HG02852 (cell line): ENCODE measurements at regions not wholly inside any gene's neighbourhood (a gene's known extent, or its start where the extent isn't known, plus 50 kb on each side); places are given as distances from the start of the nearest gene placed in this dataset.

Source experiments
- ATAC-seq: cut with Tn5 transposase; IDR thresholded peaks from one replicate; pipeline ENCODE4 v1.9.1; 2021; ENCODE audit warnings: mild to moderate bottlenecking, moderate library complexity; ENCODE audit not compliant: unreplicated experiment

DNA sequence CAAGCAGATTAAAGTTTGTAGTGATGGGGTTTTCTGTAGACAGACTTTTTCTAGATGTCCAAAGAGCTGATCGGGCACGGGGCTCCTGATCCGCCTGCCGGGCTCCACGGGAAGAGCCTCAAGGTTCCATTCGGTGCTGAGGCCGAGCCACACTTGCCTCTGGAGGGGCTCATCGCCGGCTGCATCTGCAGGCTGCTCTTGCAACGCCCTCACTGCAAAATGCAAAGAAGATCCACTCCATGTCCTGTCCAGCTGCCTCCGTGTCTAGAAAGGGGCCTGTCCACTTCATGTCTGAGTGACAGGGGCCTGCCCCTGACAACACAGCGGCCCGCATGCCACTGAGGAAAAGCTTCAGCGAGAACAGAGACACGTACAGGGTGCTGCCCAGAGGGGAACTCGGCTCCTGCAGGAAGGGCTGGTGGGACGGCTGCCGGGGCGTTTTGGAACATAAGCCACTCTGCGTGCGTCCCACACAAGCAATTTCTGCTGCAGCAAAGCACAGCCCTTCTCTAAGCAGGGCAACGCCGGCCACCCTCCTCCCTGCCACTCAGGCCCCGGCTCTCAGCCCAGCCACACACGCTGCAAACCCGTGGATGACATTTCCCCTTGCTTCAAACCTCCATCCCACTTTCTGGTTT lies 53.6 kb upstream of the CTDP1 start:
- no peak for ATAC-seq

DNA sequence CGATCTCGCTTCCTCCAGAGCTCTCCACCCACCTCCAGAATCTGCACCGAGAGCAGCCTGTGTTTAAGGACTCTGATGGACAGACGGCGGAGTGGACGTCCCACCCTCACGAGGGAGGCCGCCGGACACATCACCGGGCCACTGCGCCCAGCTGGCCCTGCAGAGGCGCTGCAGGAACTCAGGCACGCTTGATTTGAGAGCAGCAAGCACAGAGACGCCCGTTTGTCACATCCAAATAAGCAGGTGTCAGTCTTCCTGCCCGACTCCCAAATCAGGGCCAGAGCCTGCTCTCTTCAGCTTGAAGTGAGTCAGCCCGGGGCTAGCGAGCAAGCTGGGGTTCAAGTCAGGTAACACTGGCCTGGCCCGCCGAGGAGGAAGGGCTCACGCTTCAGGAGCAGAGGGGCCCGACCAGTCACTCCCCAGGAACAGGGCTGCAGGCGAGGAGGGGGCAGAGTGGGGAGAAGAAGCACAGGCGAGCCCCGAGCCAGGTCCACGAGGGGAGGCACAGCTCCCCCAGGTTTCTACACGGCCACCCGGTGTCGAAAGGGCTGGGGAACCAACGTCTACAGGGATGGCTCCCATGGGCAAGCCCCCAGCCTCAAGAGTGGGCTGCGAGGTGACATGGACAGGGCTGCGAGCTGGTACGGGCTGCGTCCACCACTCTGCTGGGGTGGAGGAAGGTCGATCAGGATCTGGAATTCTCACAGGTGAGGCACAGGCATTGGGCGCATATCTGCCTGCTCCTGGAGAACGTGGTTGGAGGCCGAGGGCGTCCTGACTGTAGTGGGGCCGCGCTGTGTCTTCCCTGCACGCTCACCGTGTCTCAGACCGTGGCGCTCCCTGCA lies 52.5 kb upstream of the CTDP1 start:
- no peak for ATAC-seq

DNA sequence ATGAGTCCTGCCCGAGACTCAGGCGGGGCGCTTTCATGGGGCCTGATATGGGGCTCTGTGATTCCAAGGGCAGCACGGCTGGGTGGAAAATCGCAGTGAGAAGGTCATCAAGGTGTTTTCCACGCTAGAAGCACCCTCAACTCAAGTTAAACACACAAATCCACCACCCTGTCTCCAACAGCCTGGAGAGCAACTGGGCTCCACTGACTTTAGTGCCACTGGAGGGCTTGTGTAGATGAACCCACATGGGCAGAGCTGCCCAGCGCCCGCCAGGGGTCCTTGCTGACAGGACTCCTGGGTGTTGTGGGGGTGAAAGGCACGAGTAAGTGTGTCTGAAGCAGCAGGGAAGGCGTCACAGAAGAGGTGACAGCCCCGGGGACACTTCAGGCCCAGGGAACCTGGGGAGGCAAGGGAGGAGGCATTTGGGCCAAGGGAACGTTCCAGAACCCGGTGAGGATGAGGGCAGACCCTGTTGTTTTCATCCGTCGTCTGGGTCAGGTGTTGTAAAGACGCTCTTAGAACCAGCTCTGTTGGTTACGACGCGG lies 51.8 kb upstream of the CTDP1 start:
- no peak for ATAC-seq

DNA sequence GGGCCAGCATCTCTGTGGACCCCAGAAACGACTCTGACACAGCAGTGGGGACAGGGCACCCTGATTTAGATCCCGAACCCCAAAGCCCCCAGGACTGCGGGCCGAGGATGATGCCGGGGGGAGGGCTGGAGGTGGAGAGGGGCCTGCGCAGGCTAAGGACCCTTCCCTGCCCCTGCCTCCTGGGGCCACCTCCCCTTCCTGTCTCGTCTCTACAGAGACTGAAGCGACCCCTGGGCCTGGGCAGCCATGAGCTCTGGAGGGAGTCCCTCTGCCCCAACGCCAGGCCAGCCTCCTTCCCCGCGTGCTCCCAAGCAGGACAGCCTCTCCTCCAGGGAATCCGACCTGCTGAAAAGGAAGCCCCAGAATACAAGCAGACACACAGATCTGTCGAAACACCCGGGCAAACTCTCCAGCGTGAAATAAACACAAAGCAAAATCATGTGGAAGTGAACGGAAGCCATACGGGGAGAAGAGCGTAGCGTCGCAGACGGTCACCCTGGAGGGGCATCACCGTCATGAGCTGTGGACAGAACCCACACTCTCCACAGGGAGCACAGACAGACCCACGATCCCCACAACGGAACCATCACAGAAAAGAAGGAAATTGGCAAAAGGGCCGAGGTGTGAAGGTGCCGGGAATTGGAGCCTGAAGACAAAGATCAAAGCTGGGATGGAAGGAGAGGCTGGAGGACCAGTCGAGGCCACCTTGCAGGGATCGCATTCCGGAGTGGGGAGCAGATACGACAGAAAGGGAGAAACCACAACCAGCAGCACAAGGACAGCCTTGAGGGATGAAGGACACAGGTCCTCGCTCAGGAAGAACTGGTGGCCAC lies 51.0 kb upstream of the CTDP1 start:
- ATAC-seq, result no peak

DNA sequence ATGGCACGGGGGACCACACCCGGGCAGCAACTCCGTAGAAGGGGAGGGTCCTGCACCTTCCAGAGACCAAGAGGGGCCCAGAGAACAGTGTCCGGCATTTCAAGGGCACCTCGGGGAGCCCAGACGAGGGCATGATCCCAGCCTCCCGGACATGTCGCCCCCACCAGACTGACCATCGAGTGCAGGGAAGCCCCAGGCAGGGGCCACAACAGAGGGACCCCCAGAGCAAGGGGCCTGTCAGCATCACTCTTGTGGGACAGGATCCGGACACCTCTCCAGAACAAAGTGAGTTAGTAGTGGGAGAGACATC lies 50.4 kb upstream of the CTDP1 start:
- ATAC-seq, result no peak

DNA sequence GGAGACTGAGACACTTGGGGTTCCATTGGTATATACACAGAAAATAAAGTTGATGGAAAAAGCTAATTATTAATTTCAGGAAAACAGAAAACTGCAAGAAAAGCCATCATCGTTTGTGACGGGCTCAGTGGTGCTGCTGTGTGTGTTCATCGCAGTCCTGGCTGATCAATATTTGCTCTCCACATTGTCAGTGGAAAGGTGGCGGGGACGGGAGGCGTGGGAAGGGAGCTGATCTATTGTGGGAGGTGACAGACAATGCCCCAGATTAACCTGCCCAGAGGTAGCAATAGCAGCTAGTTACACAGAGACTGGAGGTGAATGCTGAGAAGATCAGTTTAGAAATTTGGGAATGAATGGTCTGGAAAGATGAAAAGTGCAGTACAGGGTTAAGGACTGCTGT lies 50.0 kb upstream of the CTDP1 start:
- ATAC-seq, result no peak
